22Rv1 (cell line): ENCODE measurements at regions not wholly inside any gene's neighbourhood (a gene's known extent, or its start where the extent isn't known, plus 50 kb on each side); places are given as distances from the start of the nearest gene placed in this dataset.

Experiments used
- CTCF ChIP-seq: fragments of 450-650 bp; IDR thresholded peaks from 2 replicates; pipeline ENCODE4 v1.5.1; 2017; ENCODE audit warnings: mild to moderate bottlenecking
- ZFX ChIP-seq: fragments of 450-650 bp; IDR thresholded peaks from 2 replicates; pipeline ENCODE4 v1.6.1; 2017; ENCODE audit warnings: antibody characterized with exemption, borderline replicate concordance

- no peak for TF ChIP-seq CTCF
- no peak for TF ChIP-seq ZFX
Measured at GRCh38 chr11:104325093-104325492, 161.1 kb upstream of the PDGFD start.
